ENCODE measurements at regions not wholly inside any gene's neighbourhood (a gene's known extent, or its start where the extent isn't known, plus 50 kb on each side); places are given as distances from the start of the nearest gene placed in this dataset.

DNA sequence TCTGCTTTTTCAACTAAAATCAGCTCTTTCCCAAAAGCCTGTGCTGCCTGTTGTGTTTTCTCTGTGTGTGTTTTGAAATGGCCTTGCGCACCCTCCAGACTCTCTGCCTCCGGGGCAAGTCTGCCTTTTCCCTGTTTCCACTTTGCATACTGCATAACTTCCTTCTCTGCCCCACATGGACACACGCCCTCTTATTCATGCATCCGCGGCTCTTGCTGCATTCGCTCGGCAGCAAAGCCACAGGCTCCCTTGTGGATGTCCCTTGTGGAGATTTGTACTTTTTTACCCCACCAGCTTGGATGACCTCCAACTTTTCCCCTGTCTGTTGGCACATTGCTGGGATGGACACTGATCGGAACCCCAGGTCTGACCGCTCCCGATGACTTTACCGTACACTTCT lies 147.6 kb downstream of the ADSS2 start:
- ChIA-PET CTCF (no interaction called here), POLR2A (no interaction called here)
- H3K36me3 ChIP-seq (ENCODE audit: control insufficient read depth, insufficient read depth, low read length) = no peaks in the 10 kb centered on the region
- DNase-seq (ENCODE audit: low read depth, low spot score) (no peak), ATAC-seq (no peak)
- BruUV-seq (replicated peaks) = no TSS peak
- intact Hi-C loops (cut with micrococcal nuclease; ENCODE audit: unreplicated experiment) = no loop called here
- TF ChIP-seq, protein P1, sequence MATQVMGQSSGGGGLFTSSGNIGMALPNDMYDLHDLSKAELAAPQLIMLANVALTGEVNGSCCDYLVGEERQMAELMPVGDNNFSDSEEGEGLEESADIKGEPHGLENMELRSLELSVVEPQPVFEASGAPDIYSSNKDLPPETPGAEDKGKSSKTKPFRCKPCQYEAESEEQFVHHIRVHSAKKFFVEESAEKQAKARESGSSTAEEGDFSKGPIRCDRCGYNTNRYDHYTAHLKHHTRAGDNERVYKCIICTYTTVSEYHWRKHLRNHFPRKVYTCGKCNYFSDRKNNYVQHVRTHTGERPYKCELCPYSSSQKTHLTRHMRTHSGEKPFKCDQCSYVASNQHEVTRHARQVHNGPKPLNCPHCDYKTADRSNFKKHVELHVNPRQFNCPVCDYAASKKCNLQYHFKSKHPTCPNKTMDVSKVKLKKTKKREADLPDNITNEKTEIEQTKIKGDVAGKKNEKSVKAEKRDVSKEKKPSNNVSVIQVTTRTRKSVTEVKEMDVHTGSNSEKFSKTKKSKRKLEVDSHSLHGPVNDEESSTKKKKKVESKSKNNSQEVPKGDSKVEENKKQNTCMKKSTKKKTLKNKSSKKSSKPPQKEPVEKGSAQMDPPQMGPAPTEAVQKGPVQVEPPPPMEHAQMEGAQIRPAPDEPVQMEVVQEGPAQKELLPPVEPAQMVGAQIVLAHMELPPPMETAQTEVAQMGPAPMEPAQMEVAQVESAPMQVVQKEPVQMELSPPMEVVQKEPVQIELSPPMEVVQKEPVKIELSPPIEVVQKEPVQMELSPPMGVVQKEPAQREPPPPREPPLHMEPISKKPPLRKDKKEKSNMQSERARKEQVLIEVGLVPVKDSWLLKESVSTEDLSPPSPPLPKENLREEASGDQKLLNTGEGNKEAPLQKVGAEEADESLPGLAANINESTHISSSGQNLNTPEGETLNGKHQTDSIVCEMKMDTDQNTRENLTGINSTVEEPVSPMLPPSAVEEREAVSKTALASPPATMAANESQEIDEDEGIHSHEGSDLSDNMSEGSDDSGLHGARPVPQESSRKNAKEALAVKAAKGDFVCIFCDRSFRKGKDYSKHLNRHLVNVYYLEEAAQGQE (IDR thresholded peaks at IDR 0.05; ENCODE audit: insufficient read depth in 1 of 2, low read depth in 2 of 2, low read length in 1 of 2) = no peak
- TF ChIP-seq, protein P2, sequence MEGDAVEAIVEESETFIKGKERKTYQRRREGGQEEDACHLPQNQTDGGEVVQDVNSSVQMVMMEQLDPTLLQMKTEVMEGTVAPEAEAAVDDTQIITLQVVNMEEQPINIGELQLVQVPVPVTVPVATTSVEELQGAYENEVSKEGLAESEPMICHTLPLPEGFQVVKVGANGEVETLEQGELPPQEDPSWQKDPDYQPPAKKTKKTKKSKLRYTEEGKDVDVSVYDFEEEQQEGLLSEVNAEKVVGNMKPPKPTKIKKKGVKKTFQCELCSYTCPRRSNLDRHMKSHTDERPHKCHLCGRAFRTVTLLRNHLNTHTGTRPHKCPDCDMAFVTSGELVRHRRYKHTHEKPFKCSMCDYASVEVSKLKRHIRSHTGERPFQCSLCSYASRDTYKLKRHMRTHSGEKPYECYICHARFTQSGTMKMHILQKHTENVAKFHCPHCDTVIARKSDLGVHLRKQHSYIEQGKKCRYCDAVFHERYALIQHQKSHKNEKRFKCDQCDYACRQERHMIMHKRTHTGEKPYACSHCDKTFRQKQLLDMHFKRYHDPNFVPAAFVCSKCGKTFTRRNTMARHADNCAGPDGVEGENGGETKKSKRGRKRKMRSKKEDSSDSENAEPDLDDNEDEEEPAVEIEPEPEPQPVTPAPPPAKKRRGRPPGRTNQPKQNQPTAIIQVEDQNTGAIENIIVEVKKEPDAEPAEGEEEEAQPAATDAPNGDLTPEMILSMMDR (IDR thresholded peaks at IDR 0.05) = no peak
- TF ChIP-seq POLR2AphosphoS5 (IDR thresholded peaks at IDR 0.05; ENCODE audit: low read depth, low read length) (no peak), SIN3A (IDR thresholded peaks at IDR 0.05; ENCODE audit: borderline replicate concordance, insufficient read depth, low read depth, low read length) (no peak), TCF7L2 (IDR thresholded peaks at IDR 0.05; ENCODE audit: low read depth, low read length) (no peak)
- no peaks in the 10 kb centered on the region for H3K9me3 ChIP-seq (ENCODE audit: control insufficient read depth, insufficient read depth, low read depth, low read length)
- no peak overlapping the region for H3K27ac ChIP-seq (ENCODE audit: low read length)
- in situ Hi-C loops (cut with HindIII; ENCODE audit: low pct_unique_long_range_greater_than_20kb, low sequenced_read_pairs) = no loop called here
- no peaks in the 10 kb centered on the region for H3K4me1 ChIP-seq (ENCODE audit: control insufficient read depth, insufficient read depth, low read length)
- no peaks in the 10 kb centered on the region for H3K27me3 ChIP-seq (ENCODE audit: control insufficient read depth, insufficient read depth, low read length)
- H3K4me3 ChIP-seq (ENCODE audit: low read depth in 2 of 2, low read length in 2 of 2) = no peak overlapping the region

GRCh38 chr1:244304656-244305055 lies 147.1 kb downstream of the ADSS2 start:
- ChIA-PET POLR2A (interaction anchor here (0.7 kb wide), 1 partner anchor 17 kb away, joined by 3 read pairs; no protein-coding TSS in a partner anchor), CTCF (no interaction called here)
- no TSS peak for BruUV-seq (replicated peaks)
- no peak overlapping the region for H3K27ac ChIP-seq (ENCODE audit: low read length)
- ATAC-seq = no peak
- in situ Hi-C loops (cut with HindIII; ENCODE audit: low pct_unique_long_range_greater_than_20kb, low sequenced_read_pairs) = no loop called here
- no peaks in the 10 kb centered on the region for H3K4me1 ChIP-seq (ENCODE audit: control insufficient read depth, insufficient read depth, low read length)
- H3K27me3 ChIP-seq (ENCODE audit: control insufficient read depth, insufficient read depth, low read length) = no peaks in the 10 kb centered on the region
- H3K9me3 ChIP-seq (ENCODE audit: control insufficient read depth, insufficient read depth, low read depth, low read length) = no peaks in the 10 kb centered on the region
- DNase-seq (ENCODE audit: low read depth, low spot score) = no peak
- TF ChIP-seq POLR2AphosphoS5 (IDR thresholded peaks at IDR 0.05; ENCODE audit: low read depth, low read length) = no peak
- TF ChIP-seq SIN3A (IDR thresholded peaks at IDR 0.05; ENCODE audit: borderline replicate concordance, insufficient read depth, low read depth, low read length) = no peak
- TF ChIP-seq, protein P1 (IDR thresholded peaks at IDR 0.05; ENCODE audit: insufficient read depth in 1 of 2, low read depth in 2 of 2, low read length in 1 of 2) = no peak
- TF ChIP-seq, protein P2 (IDR thresholded peaks at IDR 0.05) = no peak
- TF ChIP-seq TCF7L2 (IDR thresholded peaks at IDR 0.05; ENCODE audit: low read depth, low read length) = no peak
- H3K36me3 ChIP-seq (ENCODE audit: control insufficient read depth, insufficient read depth, low read length) = no peaks in the 10 kb centered on the region
- intact Hi-C loops (cut with micrococcal nuclease; ENCODE audit: unreplicated experiment) = no loop called here
- H3K4me3 ChIP-seq (ENCODE audit: low read depth in 2 of 2, low read length in 2 of 2) = no peak overlapping the region

Measured in Panc1 (cell line).